DND-41 (cell line): ENCODE measurements at regions not wholly inside any gene's neighbourhood (a gene's known extent, or its start where the extent isn't known, plus 50 kb on each side); places are given as distances from the start of the nearest gene placed in this dataset.

Experiments
- CTCF ChIP-seq: IDR thresholded peaks from 2 replicates; pipeline ENCODE4 v1.5.1; 2012; ENCODE audit warnings: borderline replicate concordance, low read length, moderate library complexity, mild to moderate bottlenecking; ENCODE audit not compliant: poor library complexity, severe bottlenecking; ENCODE audit errors: extremely low read depth
- EZH2 ChIP-seq: IDR thresholded peaks from 3 replicates; pipeline ENCODE4 v1.6.1; 2012; ENCODE audit warnings: borderline replicate concordance, low read depth, mild to moderate bottlenecking, moderate library complexity, low read length, inconsistent platforms; ENCODE audit not compliant: severe bottlenecking

DNA sequence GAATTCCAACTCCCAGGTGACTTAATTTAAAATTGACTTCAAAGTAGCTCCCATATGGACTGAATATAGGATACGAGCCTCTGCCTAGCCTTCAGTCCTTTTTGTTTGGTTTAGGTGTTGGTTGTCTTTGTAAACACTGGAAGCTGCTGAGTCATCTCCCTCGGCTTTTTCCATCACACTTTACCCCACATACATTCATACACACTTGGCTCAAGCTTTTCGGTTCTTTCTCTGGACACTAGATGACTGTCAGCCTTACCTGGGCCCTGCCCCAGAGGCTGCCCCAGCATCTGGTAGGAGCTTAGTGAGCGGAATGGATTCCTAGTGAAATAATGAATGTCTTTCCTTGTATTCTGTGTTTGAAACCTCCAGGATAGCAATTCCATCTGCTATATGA, 201.5 kb upstream of the IL12A start:
- TF ChIP-seq CTCF (no peak), EZH2 (no peak)
